Hypothalamus (tissue), 51 donors: ENCODE measurements at regions not wholly inside any gene's neighbourhood (a gene's known extent, or its start where the extent isn't known, plus 50 kb on each side); places are given as distances from the start of the nearest gene placed in this dataset.
A peak's percentile ranks its signal among the peaks of the same experiment; 100 is the strongest.
"Not testable (repeated sequence)": the region's sequence is repeated elsewhere in the genome, so short reads cannot be mapped to it uniquely, and the experiment has no call there.

ENCODE experiments used
- DNase-seq, 51 donors: peaks; one replicate each; lab custom pipeline; 2025; lab: John Stamatoyannopoulos, UW

GRCh38 chr5:90073026-90073570 is 336.5 kb downstream of the CETN3 start:
- DNase-seq: not testable (repeated sequence)

- DNase-seq: no peak
These were observed 337.9 kb downstream of the CETN3 start for GRCh38 chr5:90071656-90072055.

GRCh38 chr5:90071066-90071465 is 338.5 kb downstream of the CETN3 start:
- DNase-seq: no peak

GRCh38 chr5:90066920-90067319 is 342.6 kb downstream of the CETN3 start:
- no peak for DNase-seq

- no peak for DNase-seq
These were observed 352.4 kb downstream of the CETN3 start for GRCh38 chr5:90056911-90057705.

GRCh38 chr5:90055831-90056328 is 353.7 kb downstream of the CETN3 start:
- DNase-seq: no peak

- no peak for DNase-seq
These were observed 354.9 kb downstream of the CETN3 start for GRCh38 chr5:90054612-90055011.

- no peak for DNase-seq
These were observed 357.8 kb downstream of the CETN3 start for GRCh38 chr5:90051756-90052155.

- no peak for DNase-seq
These were observed 359.5 kb downstream of the CETN3 start for GRCh38 chr5:90050103-90050502.

- DNase-seq: no peak
These were observed 362.4 kb downstream of the CETN3 start for GRCh38 chr5:90047113-90047512.

- not testable (repeated sequence) for DNase-seq
These were observed 369.5 kb downstream of the CETN3 start for GRCh38 chr5:90040082-90040481.

- DNase-seq: no peak
These were observed 371.9 kb downstream of the CETN3 start for GRCh38 chr5:90037646-90038045.

GRCh38 chr5:90022711-90023053 is 386.9 kb downstream of the CETN3 start:
- no peak for DNase-seq

GRCh38 chr5:90022002-90022710 is 387.4 kb downstream of the CETN3 start:
- DNase-seq: no peak

- no peak for DNase-seq
These were observed 388.7 kb downstream of the CETN3 start for GRCh38 chr5:90020575-90021538.

GRCh38 chr5:90017239-90017638 is 392.3 kb downstream of the CETN3 start:
- DNase-seq: no peak

GRCh38 chr5:90015584-90016018 is 394.0 kb downstream of the CETN3 start:
- DNase-seq: peak in 1 of 51 donors; percentile 8

- no peak for DNase-seq
These were observed 395.1 kb downstream of the CETN3 start for GRCh38 chr5:90014420-90014819.

- DNase-seq: no peak
These were observed 409.2 kb downstream of the CETN3 start for GRCh38 chr5:90000351-90000750.

- DNase-seq: no peak
These were observed 410.8 kb downstream of the CETN3 start for GRCh38 chr5:89998519-89999305.
